Iris pigment epithelial cell (primary cell): ENCODE measurements at regions not wholly inside any gene's neighbourhood (a gene's known extent, or its start where the extent isn't known, plus 50 kb on each side); places are given as distances from the start of the nearest gene placed in this dataset.
A peak's percentile ranks its signal among the peaks of the same experiment; 100 is the strongest.

Experiments
- DNase-seq: peaks from one replicate; pipeline ENCODE4 v3.0.0-alpha.2; 2011; ENCODE audit warnings: low read depth

DNA sequence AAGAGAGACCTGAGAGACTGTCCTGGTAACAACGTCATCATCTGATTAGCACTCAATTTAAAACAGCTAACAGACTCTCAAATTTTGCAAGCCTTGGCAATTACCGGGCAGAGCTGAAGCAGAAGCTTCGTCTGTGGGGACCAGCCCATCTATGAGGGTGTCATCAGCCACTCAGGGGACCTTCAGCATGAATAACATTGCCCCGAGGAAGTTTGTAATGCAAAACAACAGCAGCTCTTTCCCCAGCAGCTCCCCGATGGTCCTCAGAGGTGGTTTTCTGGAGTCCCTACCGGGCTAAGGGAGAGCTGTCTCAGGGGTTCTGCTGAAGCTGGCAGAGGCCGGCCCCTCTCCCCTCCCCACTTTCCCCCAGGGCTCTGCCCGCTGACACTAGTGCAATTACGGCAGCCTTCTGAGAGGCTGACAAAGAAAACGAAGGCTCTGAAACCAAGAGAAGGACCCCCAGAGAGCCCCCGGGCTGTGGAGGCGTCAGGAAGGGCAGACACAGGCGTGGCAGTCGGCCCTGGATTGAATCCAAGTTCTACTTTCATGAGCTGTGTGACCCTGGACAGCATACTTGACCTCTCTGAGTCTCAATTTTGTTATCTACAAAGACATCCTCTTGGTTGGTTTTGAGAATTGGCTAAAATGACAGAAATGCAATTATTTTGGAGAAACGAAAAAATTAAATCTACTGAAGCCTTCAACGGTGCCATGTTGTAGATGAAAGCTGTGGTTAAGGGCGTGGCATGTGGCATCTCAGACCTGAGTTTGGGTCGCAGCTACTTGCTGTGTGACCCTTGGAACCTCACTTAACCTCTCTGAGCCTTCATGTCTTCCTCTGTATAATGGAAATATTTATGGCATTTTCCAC lies 102.1 kb upstream of the TLE3 start:
- DNase-seq, result no peak

- no peak for DNase-seq
Observed at GRCh38 chr15:70199124-70199482, 101.4 kb upstream of the TLE3 start.

DNA sequence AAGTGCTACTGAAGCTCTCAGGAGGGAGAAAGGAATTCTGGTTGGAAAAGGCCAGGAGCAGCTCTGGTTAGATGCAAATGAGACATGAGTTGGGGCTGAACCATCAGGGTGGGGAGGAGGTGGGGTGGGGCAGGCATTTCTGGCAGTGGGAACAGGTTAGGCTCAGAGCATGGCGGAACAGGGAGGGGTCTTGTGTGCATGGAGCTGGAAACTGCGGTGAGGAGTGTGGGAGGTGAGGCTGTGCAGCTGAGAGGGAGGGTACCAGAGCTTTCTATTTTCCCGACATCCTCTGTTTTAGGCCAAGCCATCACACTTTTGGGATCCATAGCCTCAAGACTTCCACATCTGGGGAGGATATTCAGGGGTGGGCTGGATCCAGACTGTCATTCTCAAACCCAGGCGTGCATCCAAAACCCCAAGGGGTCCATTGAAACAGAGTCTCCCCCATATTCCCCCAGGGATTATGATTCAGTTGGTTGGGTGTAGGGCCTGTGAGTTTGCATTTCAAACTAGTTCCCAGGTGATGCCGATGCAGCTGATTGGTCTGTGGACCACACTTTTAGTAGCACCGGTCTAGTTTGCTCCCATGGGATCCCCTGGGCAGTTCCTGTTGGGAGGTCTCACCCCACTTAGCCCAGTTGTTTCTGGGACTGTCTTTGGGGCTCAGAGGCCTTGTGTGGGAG lies 100.9 kb upstream of the TLE3 start:
- no peak for DNase-seq

- DNase-seq, result peak; percentile 11
Observed at GRCh38 chr15:70197945-70198361, 100.2 kb upstream of the TLE3 start.

DNA sequence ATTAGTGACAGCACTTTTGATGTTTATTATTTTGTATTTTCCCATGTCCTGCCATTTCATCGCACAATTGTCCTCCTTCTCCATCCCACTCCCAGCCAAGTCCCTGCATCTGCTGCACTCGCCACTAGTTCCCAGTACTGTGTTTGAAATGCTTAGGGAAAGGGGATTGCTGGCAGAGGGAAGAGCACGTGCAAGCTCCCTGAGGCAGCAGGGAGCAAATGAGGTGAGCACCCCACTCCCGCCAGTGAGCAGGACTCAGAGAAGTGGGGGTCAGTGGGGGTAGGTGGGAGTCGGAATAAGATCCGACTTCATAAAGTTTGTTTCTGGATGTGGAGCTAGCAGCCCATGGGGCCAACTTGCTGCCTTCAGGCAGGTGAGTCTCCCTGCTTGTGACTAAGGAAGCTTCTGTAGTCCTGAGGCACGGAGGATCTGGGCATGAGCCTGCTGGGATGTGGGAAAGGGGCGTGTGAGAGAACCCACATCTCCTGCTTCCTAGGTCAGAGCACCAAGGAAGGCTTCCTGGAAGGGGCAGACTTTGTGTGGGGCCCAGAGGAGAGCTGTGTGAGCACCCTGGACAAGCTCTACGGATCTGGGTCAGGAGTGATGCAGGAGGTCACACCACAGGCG lies 99.7 kb upstream of the TLE3 start:
- no peak for DNase-seq

DNA sequence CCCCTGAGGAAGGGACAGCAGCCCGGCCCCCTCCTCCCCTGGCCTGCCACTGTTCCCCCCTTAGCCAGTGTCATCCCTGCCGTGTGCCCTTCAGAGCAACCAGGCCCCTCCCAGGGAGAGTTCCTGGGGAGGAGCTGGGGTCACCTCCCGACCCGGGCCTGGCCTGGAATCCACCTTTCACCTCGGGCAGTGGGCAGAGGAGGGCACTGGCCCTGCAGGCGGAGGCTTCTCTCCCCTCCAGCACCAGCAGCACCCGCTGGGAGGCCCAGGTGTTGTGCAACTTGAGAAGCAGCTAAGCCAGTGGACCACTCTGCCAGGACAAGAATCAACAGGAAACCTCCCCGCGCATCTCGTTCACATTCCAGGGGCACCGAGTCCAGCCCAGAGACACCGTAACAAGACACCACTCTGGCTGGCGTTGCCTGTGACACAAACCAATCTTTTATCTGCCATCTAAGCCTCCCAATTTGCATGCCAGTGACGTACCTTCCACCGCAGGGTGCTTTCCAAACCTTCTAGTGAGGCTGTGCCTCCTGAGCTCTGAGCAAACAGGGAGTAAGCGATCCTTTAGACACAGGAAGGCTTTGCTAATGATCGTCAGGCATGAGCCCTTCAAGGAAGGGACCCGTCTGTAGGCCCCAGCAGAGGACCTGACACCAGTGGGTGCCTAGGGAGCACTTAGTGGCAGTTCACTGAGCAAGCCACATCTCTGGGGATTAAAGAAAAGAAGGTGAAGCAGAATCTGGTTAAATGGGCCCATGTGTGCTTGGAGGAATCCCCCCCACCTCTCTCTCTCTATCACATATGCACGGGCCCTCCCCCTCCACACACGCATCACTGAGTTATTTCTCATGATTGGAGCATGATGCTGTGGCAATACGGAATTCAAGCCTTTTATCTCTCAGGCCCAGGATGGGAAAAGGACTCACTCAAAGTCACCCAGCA lies 98.9 kb upstream of the TLE3 start:
- peak; percentile 99 for DNase-seq

DNA sequence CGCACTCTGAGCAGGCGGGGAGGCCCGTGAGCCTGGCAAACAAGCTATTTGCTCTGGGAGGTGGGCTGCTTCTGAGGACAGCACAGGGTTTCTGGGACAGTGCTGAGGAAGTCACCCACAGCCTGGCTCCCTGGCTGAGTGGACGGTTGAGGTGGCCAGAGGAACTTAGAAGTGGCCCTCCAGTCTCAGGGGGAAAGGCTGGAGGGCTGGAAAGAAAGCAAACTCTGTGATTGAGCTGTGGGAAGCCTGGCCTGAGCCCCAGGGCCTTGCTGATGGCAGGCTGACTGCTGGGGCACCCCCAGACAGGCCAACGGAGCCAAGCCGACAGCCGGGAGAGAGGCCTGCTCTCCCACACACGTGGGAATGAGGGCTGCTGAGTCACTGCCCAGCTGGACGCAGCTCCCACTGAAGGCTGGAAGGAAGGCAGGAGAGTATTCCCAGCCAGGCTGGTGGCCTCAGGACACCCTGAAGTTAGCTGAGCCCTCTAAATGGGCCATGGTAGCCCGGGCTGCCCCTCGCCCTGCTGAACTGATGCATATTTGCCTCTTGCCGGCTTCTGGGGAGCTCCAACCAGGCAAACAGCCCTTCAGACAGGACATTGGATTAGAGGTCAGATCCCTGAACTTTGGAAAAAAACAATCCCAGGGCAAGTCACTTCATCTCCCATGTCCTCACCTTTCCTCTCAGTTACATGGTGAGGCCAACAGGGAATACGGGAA lies 98.0 kb upstream of the TLE3 start:
- peak; percentile 95 for DNase-seq

- no peak for DNase-seq
Observed at GRCh38 chr15:70195171-70195570, 97.5 kb upstream of the TLE3 start.

GRCh38 chr15:70194266-70194665 lies 96.5 kb upstream of the TLE3 start:
- no peak for DNase-seq

GRCh38 chr15:70193734-70194133 lies 96.0 kb upstream of the TLE3 start:
- DNase-seq, result no peak

- no peak for DNase-seq
Observed at GRCh38 chr15:70192490-70192889, 94.8 kb upstream of the TLE3 start.

- DNase-seq, result no peak
Observed at GRCh38 chr15:70192041-70192440, 94.3 kb upstream of the TLE3 start.

- no peak for DNase-seq
Observed at GRCh38 chr15:70190965-70191364, 93.2 kb upstream of the TLE3 start.

DNA sequence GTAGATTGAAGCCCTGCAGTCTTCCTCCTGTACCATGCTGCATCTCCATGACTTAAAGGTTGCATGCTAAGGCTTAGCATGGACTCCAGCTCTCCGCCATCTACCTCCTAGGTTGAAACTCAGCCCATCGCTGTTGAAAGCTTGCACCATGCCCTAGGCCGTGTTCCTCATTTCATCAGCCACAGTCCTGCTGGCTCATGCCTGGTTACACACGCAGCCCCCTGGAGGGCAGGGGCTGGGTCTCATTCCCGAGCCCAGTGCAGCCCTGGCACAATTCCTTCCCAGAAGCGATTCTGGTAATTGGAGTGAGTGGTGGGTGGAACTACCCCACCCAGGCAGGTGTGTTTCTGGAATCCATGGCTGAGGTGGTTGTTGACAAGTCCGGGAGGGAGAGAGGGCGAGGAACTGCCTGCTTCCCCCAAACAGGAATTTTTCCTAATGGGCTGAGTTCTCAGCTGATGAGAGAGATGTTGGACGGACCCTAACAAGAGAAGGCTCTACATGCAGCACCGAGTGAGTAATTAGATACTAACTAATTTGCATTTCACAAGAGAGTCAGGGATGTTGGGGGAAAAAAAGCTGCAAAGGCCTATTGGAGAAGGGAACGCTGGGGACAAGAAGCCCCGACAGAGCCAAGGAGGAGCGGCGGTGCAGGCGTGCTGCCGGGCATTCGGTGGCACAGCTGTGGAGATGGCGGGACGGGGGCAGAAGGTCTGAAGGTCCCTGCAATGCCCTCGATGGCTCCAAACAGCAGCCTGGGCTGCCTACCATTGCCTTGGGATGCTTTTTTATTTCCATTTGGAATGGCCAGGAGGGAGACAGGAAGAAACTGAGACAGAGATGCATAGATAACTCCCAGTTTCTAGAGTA lies 92.3 kb upstream of the TLE3 start:
- no peak for DNase-seq

- DNase-seq, result no peak
Observed at GRCh38 chr15:70188286-70188685, 90.6 kb upstream of the TLE3 start.

- no peak for DNase-seq
Observed at GRCh38 chr15:70187331-70187730, 89.6 kb upstream of the TLE3 start.

DNA sequence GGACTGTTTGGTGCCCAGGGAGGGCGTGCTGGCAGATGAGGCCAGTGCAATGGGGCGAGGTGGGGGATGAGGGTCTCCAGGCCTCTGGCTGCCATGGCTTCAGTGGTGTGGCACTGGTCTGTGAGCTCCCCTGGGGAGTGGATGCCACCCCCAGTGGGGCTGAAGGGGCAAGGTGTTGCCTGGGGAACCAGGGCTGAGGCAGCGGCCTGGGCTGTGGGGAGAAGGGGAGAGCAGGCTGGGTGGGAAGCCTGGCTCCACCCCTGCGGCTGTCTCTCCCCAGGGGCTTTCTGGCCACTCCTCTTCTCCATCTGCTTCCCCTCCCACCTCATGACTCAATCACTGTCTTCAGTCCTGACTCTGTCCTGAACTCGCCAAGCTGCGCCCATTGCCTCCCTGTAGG lies 88.4 kb upstream of the TLE3 start:
- DNase-seq, result no peak

- no peak for DNase-seq
Observed at GRCh38 chr15:70185251-70185711, 87.6 kb upstream of the TLE3 start.

GRCh38 chr15:70182858-70183695 lies 85.4 kb upstream of the TLE3 start:
- peak; percentile 36 for DNase-seq
